ENCODE measurements at regions not wholly inside any gene's neighbourhood (a gene's known extent, or its start where the extent isn't known, plus 50 kb on each side); places are given as distances from the start of the nearest gene placed in this dataset.

DNA sequence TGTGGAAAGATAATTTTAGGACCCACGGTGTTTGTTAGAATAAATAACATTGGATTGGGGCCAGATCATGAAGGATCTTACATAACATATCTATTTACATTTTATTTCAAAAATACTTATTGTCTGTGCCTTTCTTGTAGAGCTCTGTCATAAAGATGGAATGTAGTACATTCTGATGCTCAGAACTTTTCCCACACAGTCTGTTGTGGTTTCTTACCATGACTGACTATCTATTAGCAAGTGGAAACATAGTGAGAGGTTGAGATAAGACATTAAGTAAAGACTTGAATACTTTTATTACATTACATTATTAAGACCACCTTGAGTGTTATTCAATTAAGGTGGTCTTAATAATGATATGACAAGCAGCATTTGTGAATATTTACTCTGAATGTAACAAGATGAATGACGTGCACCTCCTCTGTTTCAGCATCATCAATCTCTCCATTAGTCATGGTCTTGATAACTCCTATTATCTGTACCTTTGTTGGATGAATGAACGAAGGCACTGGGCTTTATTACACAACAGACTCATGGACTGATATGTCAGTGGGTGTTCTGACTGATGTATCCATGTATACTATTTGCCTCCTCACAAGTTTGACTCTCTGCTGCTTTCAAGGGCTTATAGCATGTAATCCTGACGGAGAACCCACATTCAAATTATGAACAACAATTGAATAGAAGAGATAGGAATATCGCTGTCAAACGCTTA lies 883.0 kb upstream of the FLRT2 start:
- no peak for TF ChIP-seq ZFX (IDR thresholded peaks at IDR 0.05; ENCODE audit: borderline replicate concordance)
- TF ChIP-seq, protein P1, sequence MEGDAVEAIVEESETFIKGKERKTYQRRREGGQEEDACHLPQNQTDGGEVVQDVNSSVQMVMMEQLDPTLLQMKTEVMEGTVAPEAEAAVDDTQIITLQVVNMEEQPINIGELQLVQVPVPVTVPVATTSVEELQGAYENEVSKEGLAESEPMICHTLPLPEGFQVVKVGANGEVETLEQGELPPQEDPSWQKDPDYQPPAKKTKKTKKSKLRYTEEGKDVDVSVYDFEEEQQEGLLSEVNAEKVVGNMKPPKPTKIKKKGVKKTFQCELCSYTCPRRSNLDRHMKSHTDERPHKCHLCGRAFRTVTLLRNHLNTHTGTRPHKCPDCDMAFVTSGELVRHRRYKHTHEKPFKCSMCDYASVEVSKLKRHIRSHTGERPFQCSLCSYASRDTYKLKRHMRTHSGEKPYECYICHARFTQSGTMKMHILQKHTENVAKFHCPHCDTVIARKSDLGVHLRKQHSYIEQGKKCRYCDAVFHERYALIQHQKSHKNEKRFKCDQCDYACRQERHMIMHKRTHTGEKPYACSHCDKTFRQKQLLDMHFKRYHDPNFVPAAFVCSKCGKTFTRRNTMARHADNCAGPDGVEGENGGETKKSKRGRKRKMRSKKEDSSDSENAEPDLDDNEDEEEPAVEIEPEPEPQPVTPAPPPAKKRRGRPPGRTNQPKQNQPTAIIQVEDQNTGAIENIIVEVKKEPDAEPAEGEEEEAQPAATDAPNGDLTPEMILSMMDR (IDR thresholded peaks at IDR 0.05), result no peak
- no peak overlapping the region for H3K27ac ChIP-seq

DNA sequence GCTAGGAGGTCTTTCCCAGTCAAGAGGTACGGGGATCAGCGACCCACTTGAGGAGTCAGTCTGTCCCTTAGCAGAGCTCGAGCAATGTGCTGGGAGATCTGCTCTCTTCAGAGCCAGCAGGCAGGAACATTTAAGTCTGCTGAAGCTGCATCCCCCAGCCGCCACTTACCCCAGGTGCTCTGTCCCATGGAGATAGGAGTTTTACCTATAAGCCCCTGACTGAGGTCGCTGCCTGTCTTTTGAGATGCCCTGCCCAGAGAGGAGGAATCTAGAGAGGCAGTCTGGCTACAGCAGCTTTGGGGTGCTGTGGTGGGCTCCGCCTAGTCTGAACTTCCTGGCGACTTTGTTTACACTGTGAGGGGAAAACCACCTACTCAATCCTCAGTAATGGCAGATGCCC lies 874.9 kb upstream of the FLRT2 start:
- TF ChIP-seq ZFX (IDR thresholded peaks at IDR 0.05; ENCODE audit: borderline replicate concordance), result no peak
- TF ChIP-seq, protein P1 (IDR thresholded peaks at IDR 0.05), result no peak
- H3K27ac ChIP-seq, result no peak overlapping the region

DNA sequence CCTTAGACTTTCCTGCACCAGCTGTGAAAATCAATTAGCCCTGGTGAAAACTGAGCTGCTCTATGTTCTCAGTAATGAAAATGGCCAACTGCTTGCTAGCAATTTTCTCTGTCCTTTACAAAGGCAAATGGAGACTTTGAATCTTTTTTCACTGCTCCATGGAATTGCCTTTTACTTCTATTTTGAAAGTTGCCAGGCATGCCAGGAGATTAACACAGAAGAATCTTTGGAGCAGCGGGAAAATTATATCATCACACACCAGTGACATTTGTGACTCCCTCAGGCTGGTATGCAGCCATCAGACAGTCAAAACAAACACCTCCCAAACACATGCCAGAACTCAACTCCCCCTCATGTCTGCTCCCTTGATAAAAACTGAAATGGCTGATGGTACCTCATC lies 872.0 kb upstream of the FLRT2 start:
- no peak overlapping the region for H3K27ac ChIP-seq
- TF ChIP-seq, protein P1 (IDR thresholded peaks at IDR 0.05), result no peak
- TF ChIP-seq ZFX (IDR thresholded peaks at IDR 0.05; ENCODE audit: borderline replicate concordance), result no peak

DNA sequence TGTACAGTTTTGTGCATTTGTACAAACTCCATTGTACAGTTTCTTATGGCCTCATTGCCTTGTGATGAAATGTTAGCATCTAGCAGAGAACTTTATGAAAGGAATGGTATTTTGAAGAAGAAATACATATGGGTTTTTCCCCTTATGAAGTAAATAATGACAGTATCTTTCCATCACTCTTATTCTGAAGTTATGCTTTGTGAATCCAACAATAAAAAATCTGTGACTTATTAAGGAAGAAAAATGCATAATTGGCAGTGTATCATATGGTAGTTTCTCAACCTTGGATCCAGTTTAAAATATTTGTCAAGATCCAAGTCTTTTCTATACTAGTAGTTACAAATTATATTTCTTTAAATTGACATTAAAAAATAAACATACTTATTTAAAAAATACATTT lies 859.1 kb upstream of the FLRT2 start:
- no peak overlapping the region for H3K27ac ChIP-seq
- TF ChIP-seq, protein P1 (IDR thresholded peaks at IDR 0.05), result no peak

DNA sequence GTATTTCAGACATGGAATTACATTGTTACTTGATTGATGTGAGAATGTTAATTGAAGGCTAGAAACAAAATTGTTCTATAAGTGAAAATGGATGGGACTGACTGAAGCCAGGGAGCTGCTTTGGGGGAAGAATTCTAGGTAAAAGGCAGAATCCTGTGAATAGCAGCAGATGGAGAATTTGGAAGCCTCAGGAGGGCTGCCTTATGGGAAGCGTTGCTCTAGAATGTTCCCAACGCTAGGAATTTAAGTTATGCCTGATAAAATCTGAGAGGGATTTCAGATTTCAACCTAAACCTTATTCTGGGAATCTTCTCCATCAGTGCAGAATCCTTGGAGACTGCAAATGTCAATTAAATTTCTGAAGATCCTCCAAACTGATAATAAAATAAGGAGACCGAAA lies 858.2 kb upstream of the FLRT2 start:
- H3K27ac ChIP-seq, result no peak overlapping the region
- TF ChIP-seq, protein P1 (IDR thresholded peaks at IDR 0.05), result no peak
- no peak for TF ChIP-seq ZFX (IDR thresholded peaks at IDR 0.05; ENCODE audit: borderline replicate concordance)

DNA sequence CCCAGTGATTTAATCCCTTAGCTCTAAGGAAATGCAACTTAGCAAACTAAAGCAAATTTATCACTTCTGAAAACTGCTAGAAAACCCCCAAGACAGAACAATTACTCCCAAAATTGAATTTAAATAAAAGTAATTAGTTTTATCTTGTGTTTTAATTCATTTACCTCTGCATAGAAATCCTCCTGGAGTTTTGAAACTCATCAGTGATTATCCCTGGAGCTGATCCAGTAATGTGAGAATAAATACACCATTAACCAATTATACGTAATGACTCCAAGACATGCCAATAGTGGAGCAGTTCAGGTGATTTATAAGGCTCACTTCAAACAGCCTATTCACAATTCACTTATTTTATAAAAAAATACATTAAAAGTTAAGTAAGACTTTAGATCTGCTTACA lies 855.3 kb upstream of the FLRT2 start:
- H3K27ac ChIP-seq, result no peak overlapping the region
- TF ChIP-seq, protein P1 (IDR thresholded peaks at IDR 0.05), result no peak
- no peak for TF ChIP-seq ZFX (IDR thresholded peaks at IDR 0.05; ENCODE audit: borderline replicate concordance)

DNA sequence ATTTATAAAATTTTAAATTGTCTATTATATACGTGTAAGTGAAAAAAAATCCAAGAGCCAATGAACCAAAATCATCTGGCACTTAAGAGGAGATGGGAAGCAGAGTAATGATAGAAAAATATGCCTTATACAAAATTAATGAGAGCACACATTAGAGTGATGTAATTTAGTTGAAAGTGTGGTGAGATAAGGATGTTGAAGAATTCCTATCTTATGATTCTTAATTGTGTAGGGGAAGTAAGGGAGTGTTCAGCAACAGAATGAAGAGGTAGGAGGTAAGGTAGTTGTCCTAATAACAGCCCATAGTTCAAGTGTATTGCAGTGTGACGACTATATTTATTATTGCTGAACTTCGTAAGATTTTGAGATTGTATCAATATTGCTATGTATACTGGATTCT lies 843.4 kb upstream of the FLRT2 start:
- no peak for TF ChIP-seq ZFX (IDR thresholded peaks at IDR 0.05; ENCODE audit: borderline replicate concordance)
- TF ChIP-seq, protein P1 (IDR thresholded peaks at IDR 0.05), result no peak
- no peak overlapping the region for H3K27ac ChIP-seq

Data from 22Rv1 (cell line).